Type B pancreatic cell (in vitro differentiated cells): ENCODE measurements at regions not wholly inside any gene's neighbourhood (a gene's known extent, or its start where the extent isn't known, plus 50 kb on each side); places are given as distances from the start of the nearest gene placed in this dataset.

Experiments used
- DNase-seq: peaks from one replicate; pipeline ENCODE4 v3.0.0; 2021; ENCODE audit warnings: mixed read lengths; ENCODE audit not compliant: unreplicated experiment; ENCODE audit errors: extremely low spot score
- H3K27ac Mint-ChIP-seq: 2 replicates; pipeline ENCODE4 v1.8.0; 2021; ENCODE audit warnings: mild to moderate bottlenecking, mixed read lengths
- H3K27me3 Mint-ChIP-seq: 2 replicates; pipeline ENCODE4 v1.8.0; 2021; ENCODE audit warnings: mixed read lengths
- H3K36me3 Mint-ChIP-seq: 2 replicates; pipeline ENCODE4 v1.8.0; 2021; ENCODE audit warnings: mixed read lengths
- H3K4me1 Mint-ChIP-seq: one replicate; pipeline ENCODE4 v1.8.0; 2021; ENCODE audit warnings: mixed read lengths; ENCODE audit not compliant: unreplicated experiment
- H3K4me3 Mint-ChIP-seq: 2 replicates; pipeline ENCODE4 v1.8.0; 2021; ENCODE audit warnings: mild to moderate bottlenecking, mixed read lengths
- H3K9me3 Mint-ChIP-seq: 2 replicates; pipeline ENCODE4 v1.8.0; 2021; ENCODE audit warnings: mixed read lengths
- TF ChIP-seq, protein P1 (sequence below): fragments of 200-600 bp; sonication (generic); conservative IDR thresholded peaks from 2 replicates; pipeline ENCODE4 v1.5.0; 2021; ENCODE audit warnings: antibody characterized with exemption, mild to moderate bottlenecking

DNA sequence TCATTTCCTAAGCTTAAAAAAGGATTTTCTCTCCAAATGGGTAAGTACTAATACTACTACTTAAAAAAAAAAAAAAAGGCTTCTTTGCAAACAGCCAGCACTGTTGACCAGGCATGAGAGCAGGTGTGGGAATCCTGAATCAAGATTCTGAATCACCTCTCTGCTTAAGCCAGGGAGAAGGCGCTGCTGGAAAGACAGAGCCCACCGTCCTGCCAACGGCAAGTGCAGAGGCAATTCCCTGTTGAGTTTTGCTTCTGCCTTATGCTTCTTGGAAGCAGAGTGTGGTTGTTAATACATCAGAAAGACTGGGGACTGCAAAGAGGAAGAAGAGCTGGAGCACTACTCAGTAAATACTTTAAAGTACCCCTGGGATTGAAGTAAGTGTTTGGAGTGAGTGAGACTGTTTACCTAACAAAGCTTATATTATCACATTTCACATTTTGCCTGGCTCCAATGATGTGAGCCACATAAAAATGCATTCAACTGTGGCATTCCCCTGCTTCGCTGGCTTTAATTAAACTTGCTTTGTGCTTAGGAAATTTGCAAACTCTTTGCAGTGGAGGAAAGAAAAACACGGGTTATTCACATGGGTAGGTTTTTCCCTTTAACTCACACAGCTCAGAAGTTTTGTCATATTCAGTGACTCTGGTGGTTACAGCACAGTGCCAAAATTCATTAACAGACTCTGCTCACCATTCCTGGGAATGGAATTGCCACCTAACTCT, 86.0 kb upstream of the KIF2B start:
- Mint-ChIP-seq H3K27ac (no peak overlapping the region), H3K36me3 (no peaks in the 10 kb centered on the region), H3K4me3 (no peak overlapping the region), H3K9me3 (no peaks in the 10 kb centered on the region), H3K27me3 (peaks cover 5% of the 10 kb centered on the region), H3K4me1 (no peaks in the 10 kb centered on the region)
- TF ChIP-seq, protein P1, sequence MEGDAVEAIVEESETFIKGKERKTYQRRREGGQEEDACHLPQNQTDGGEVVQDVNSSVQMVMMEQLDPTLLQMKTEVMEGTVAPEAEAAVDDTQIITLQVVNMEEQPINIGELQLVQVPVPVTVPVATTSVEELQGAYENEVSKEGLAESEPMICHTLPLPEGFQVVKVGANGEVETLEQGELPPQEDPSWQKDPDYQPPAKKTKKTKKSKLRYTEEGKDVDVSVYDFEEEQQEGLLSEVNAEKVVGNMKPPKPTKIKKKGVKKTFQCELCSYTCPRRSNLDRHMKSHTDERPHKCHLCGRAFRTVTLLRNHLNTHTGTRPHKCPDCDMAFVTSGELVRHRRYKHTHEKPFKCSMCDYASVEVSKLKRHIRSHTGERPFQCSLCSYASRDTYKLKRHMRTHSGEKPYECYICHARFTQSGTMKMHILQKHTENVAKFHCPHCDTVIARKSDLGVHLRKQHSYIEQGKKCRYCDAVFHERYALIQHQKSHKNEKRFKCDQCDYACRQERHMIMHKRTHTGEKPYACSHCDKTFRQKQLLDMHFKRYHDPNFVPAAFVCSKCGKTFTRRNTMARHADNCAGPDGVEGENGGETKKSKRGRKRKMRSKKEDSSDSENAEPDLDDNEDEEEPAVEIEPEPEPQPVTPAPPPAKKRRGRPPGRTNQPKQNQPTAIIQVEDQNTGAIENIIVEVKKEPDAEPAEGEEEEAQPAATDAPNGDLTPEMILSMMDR: no peak
- no peak for DNase-seq

GRCh38 chr17:53724726-53725125, 98.0 kb upstream of the KIF2B start:
- Mint-ChIP-seq H3K4me1 (no peaks in the 10 kb centered on the region), H3K27ac (no peak overlapping the region), H3K9me3 (no peaks in the 10 kb centered on the region), H3K36me3 (no peaks in the 10 kb centered on the region), H3K4me3 (no peak overlapping the region), H3K27me3 (no peaks in the 10 kb centered on the region)
- DNase-seq: no peak
- TF ChIP-seq, protein P1: no peak

DNA sequence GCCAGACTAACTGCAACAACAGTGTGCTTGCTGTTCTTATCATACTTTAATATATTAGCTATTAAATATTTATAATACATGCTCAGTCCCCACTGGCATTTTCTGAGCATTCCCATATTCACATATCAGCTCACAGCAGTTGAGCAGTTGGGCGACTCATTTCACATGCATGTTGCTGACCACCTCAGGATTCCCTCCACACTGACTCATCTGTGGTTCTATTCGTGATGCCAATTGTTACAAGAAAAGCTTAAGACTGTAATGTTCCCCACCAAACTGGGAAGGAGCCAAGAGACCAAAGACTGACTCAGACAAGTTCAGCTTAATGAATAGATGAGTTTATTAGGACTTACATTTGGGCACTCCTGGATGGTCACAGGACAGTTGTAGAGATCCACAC, 100.3 kb upstream of the KIF2B start:
- no peak overlapping the region for H3K4me3 Mint-ChIP-seq
- DNase-seq: no peak
- TF ChIP-seq, protein P1: no peak
- no peaks in the 10 kb centered on the region for H3K9me3 Mint-ChIP-seq
- no peaks in the 10 kb centered on the region for H3K27me3 Mint-ChIP-seq
- no peaks in the 10 kb centered on the region for H3K4me1 Mint-ChIP-seq
- H3K36me3 Mint-ChIP-seq: no peaks in the 10 kb centered on the region
- no peak overlapping the region for H3K27ac Mint-ChIP-seq

GRCh38 chr17:53721101-53721500, 101.6 kb upstream of the KIF2B start:
- H3K9me3 Mint-ChIP-seq: no peaks in the 10 kb centered on the region
- no peak for DNase-seq
- H3K27ac Mint-ChIP-seq: no peak overlapping the region
- H3K27me3 Mint-ChIP-seq: no peaks in the 10 kb centered on the region
- H3K4me3 Mint-ChIP-seq: no peak overlapping the region
- TF ChIP-seq, protein P1: no peak
- no peaks in the 10 kb centered on the region for H3K36me3 Mint-ChIP-seq
- H3K4me1 Mint-ChIP-seq: no peaks in the 10 kb centered on the region

DNA sequence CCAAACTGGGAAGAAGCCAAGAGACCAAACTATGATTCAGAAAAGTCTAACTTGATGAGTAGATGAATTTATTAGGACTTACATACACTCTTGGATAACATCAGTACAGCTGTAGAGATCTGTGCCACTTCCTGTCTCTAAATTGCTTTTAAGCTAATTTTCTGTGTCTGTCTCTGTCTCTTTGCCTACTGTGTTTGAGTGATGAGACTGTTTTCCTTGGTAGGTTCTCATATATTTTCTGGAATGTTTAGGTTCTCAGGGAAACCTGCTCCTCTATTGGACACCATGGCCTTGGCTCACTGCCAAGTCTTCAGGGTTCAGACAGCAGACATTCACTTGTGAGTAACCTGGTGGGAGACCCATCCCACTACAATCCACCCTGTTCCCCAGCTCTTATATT, 103.5 kb upstream of the KIF2B start:
- no peaks in the 10 kb centered on the region for H3K9me3 Mint-ChIP-seq
- H3K4me1 Mint-ChIP-seq: no peaks in the 10 kb centered on the region
- TF ChIP-seq, protein P1: no peak
- H3K27ac Mint-ChIP-seq: no peak overlapping the region
- DNase-seq: no peak
- no peaks in the 10 kb centered on the region for H3K27me3 Mint-ChIP-seq
- H3K36me3 Mint-ChIP-seq: no peaks in the 10 kb centered on the region
- H3K4me3 Mint-ChIP-seq: no peak overlapping the region
